CD4-positive, CD25-positive, alpha-beta regulatory T cell (primary cell): ENCODE measurements at regions not wholly inside any gene's neighbourhood (a gene's known extent, or its start where the extent isn't known, plus 50 kb on each side); places are given as distances from the start of the nearest gene placed in this dataset.

ENCODE experiments used
- ATAC-seq, 2 donors: fragments of 150-1000 bp; cut with Tn5 transposase; one replicate each; pipeline ENCODE4 v1.10.0; 2021; ENCODE audit warnings: low read depth in 2 of 2, moderate number of reproducible peaks in 2 of 2, moderate library complexity in 1 of 2
- DNase-seq, 3 donors: peaks; one replicate each; pipeline versions ENCODE4 v3.0.0 to v3.0.0-alpha.2; 2012 to 2022; ENCODE audit warnings: mixed read lengths in 1 of 3
- H3K27ac ChIP-seq: one replicate; pipeline ENCODE4 v1.7.0; 2013; ENCODE audit warnings: mild to moderate bottlenecking, low read length; ENCODE audit not compliant: insufficient read depth, poor library complexity, severe bottlenecking
- H3K27me3 ChIP-seq: one replicate; pipeline ENCODE4 v1.7.0; 2013; ENCODE audit warnings: low read length; ENCODE audit not compliant: control insufficient read depth, insufficient read depth
- H3K36me3 ChIP-seq: one replicate; pipeline ENCODE4 v1.7.0; 2013; ENCODE audit warnings: mild to moderate bottlenecking, low read length, moderate library complexity; ENCODE audit not compliant: control insufficient read depth, insufficient read depth
- H3K4me1 ChIP-seq: 2 replicates; pipeline ENCODE4 v1.7.0; 2013; ENCODE audit warnings: mild to moderate bottlenecking, low read length; ENCODE audit not compliant: insufficient read depth, control insufficient read depth, poor library complexity, severe bottlenecking
- H3K4me3 ChIP-seq: one replicate; pipeline ENCODE4 v1.7.0; 2013; ENCODE audit warnings: low read depth, mild to moderate bottlenecking, low read length, moderate library complexity
- H3K9me3 ChIP-seq, 2 experiments: 1 replicate in 1 of 2; 2 replicates in 1 of 2; pipeline ENCODE4 v1.7.0; 2013; ENCODE audit warnings: low read length in 2 of 2, mild to moderate bottlenecking in 1 of 2, moderate library complexity in 1 of 2; ENCODE audit not compliant: control insufficient read depth in 2 of 2
- H3K27ac Mint-ChIP-seq, 3 donors: one replicate each; pipeline ENCODE4 v1.8.0; 2020 to 2022; ENCODE audit warnings: mild to moderate bottlenecking in 3 of 3, mixed read lengths in 3 of 3, moderate library complexity in 2 of 3
- H3K27me3 Mint-ChIP-seq: one replicate; pipeline ENCODE4 v1.8.0; 2022; ENCODE audit warnings: mild to moderate bottlenecking, mixed read lengths
- H3K36me3 Mint-ChIP-seq: one replicate; pipeline ENCODE4 v1.8.0; 2020; ENCODE audit warnings: mixed read lengths
- H3K4me1 Mint-ChIP-seq, 4 donors: one replicate each; pipeline ENCODE4 v1.8.0; 2020 to 2022; ENCODE audit warnings: mixed read lengths in 4 of 4, mild to moderate bottlenecking in 1 of 4
- H3K4me3 Mint-ChIP-seq, 4 donors: one replicate each; pipeline ENCODE4 v1.8.0; 2020 to 2022; ENCODE audit warnings: mild to moderate bottlenecking in 4 of 4, mixed read lengths in 4 of 4, moderate library complexity in 3 of 4
- H3K9me3 Mint-ChIP-seq, 7 donors: one replicate each; pipeline ENCODE4 v1.8.0; 2020 to 2022; ENCODE audit warnings: mixed read lengths in 7 of 7, mild to moderate bottlenecking in 3 of 7, moderate library complexity in 2 of 7

GRCh38 chr15:46120713-46121112 is 485.9 kb downstream of the SQOR start:
- Histone ChIP-seq H3K27ac (no peak overlapping the region), H3K9me3 (no peaks in the 10 kb centered on the region), H3K4me3 (no peak overlapping the region), H3K27me3 (no peaks in the 10 kb centered on the region), H3K36me3 (no peaks in the 10 kb centered on the region), H3K4me1 (no peaks in the 10 kb centered on the region)
- ATAC-seq (no peak), DNase-seq (no peak)
- Mint-ChIP-seq H3K4me3 (no peak overlapping the region), H3K36me3 (no peaks in the 10 kb centered on the region), H3K27me3 (no peaks in the 10 kb centered on the region), H3K27ac (no peak overlapping the region), H3K4me1 (no peaks in the 10 kb centered on the region), H3K9me3 (peaks cover 1 to 24% (median 11%) of the 10 kb centered on the region in 7 donors)

- Histone ChIP-seq H3K4me1 (no peaks in the 10 kb centered on the region), H3K27ac (no peak overlapping the region), H3K36me3 (no peaks in the 10 kb centered on the region), H3K27me3 (no peaks in the 10 kb centered on the region), H3K9me3 (no peaks in the 10 kb centered on the region), H3K4me3 (no peak overlapping the region)
- ATAC-seq (no peak), DNase-seq (no peak)
- no peak overlapping the region for H3K27ac Mint-ChIP-seq
- H3K9me3 Mint-ChIP-seq: peaks cover 1 to 24% (median 8%) of the 10 kb centered on the region in 7 donors
- H3K4me1 Mint-ChIP-seq: no peaks in the 10 kb centered on the region
- no peak overlapping the region for H3K4me3 Mint-ChIP-seq
- H3K27me3 Mint-ChIP-seq: no peaks in the 10 kb centered on the region
- no peaks in the 10 kb centered on the region for H3K36me3 Mint-ChIP-seq
Measured at GRCh38 chr15:46121441-46121840, 486.6 kb downstream of the SQOR start.

- Mint-ChIP-seq H3K27ac (no peak overlapping the region), H3K4me3 (no peak overlapping the region), H3K27me3 (no peaks in the 10 kb centered on the region), H3K9me3 (peaks cover 3 to 31% (median 7%) of the 10 kb centered on the region in 7 donors), H3K36me3 (no peaks in the 10 kb centered on the region), H3K4me1 (no peaks in the 10 kb centered on the region)
- Histone ChIP-seq H3K36me3 (no peaks in the 10 kb centered on the region), H3K27me3 (no peaks in the 10 kb centered on the region), H3K27ac (no peak overlapping the region), H3K9me3 (no peaks in the 10 kb centered on the region), H3K4me1 (no peaks in the 10 kb centered on the region), H3K4me3 (no peak overlapping the region)
- no peak for DNase-seq
- no peak for ATAC-seq
Measured at GRCh38 chr15:46126581-46126980, 491.8 kb downstream of the SQOR start.

GRCh38 chr15:46127361-46127874 is 492.6 kb downstream of the SQOR start:
- Histone ChIP-seq H3K4me3 (no peak overlapping the region), H3K9me3 (no peaks in the 10 kb centered on the region), H3K27ac (no peak overlapping the region), H3K27me3 (no peaks in the 10 kb centered on the region), H3K36me3 (no peaks in the 10 kb centered on the region), H3K4me1 (no peaks in the 10 kb centered on the region)
- H3K36me3 Mint-ChIP-seq: no peaks in the 10 kb centered on the region
- peaks cover 3 to 24% (median 6%) of the 10 kb centered on the region in 7 donors for H3K9me3 Mint-ChIP-seq
- no peak overlapping the region for H3K4me3 Mint-ChIP-seq
- H3K27me3 Mint-ChIP-seq: no peaks in the 10 kb centered on the region
- ATAC-seq (no peak), DNase-seq (no peak)
- H3K4me1 Mint-ChIP-seq: no peaks in the 10 kb centered on the region
- no peak overlapping the region for H3K27ac Mint-ChIP-seq

GRCh38 chr15:46129145-46129544 is 494.3 kb downstream of the SQOR start:
- no peak for ATAC-seq
- no peak for DNase-seq
- Mint-ChIP-seq H3K27ac (no peak overlapping the region), H3K27me3 (no peaks in the 10 kb centered on the region), H3K9me3 (peaks cover 0 to 16% (median 6%) of the 10 kb centered on the region in 7 donors), H3K4me3 (no peak overlapping the region), H3K36me3 (no peaks in the 10 kb centered on the region), H3K4me1 (no peaks in the 10 kb centered on the region)
- Histone ChIP-seq H3K27me3 (no peaks in the 10 kb centered on the region), H3K4me3 (no peak overlapping the region), H3K4me1 (no peaks in the 10 kb centered on the region), H3K27ac (no peak overlapping the region), H3K36me3 (no peaks in the 10 kb centered on the region), H3K9me3 (no peaks in the 10 kb centered on the region)

- Histone ChIP-seq H3K9me3 (peaks cover 0 to 3% of the 10 kb centered on the region in 2 experiments), H3K27me3 (no peaks in the 10 kb centered on the region), H3K27ac (no peak overlapping the region), H3K4me1 (no peaks in the 10 kb centered on the region), H3K4me3 (no peak overlapping the region), H3K36me3 (no peaks in the 10 kb centered on the region)
- Mint-ChIP-seq H3K9me3 (peaks cover 3 to 22% (median 8%) of the 10 kb centered on the region in 7 donors), H3K27ac (no peak overlapping the region), H3K27me3 (peaks cover 4% of the 10 kb centered on the region), H3K4me3 (no peak overlapping the region), H3K4me1 (no peaks in the 10 kb centered on the region), H3K36me3 (no peaks in the 10 kb centered on the region)
- DNase-seq (no peak), ATAC-seq (no peak)
Measured at GRCh38 chr15:46131876-46132275, 497.0 kb downstream of the SQOR start.

- ATAC-seq: no peak
- H3K27me3 Mint-ChIP-seq: peaks cover 4% of the 10 kb centered on the region
- H3K4me1 ChIP-seq: no peaks in the 10 kb centered on the region
- no peaks in the 10 kb centered on the region for H3K36me3 ChIP-seq
- H3K36me3 Mint-ChIP-seq: no peaks in the 10 kb centered on the region
- no peak overlapping the region for H3K27ac ChIP-seq
- no peak for DNase-seq
- H3K27me3 ChIP-seq: no peaks in the 10 kb centered on the region
- no peak overlapping the region for H3K4me3 Mint-ChIP-seq
- no peak overlapping the region for H3K27ac Mint-ChIP-seq
- H3K9me3 ChIP-seq: peaks cover 0 to 3% of the 10 kb centered on the region in 2 experiments
- no peaks in the 10 kb centered on the region for H3K4me1 Mint-ChIP-seq
- no peak overlapping the region for H3K4me3 ChIP-seq
- H3K9me3 Mint-ChIP-seq: peaks cover 3 to 25% (median 6%) of the 10 kb centered on the region in 7 donors
Measured at GRCh38 chr15:46137443-46137842, 502.6 kb downstream of the SQOR start.

- no peak for DNase-seq
- H3K4me3 ChIP-seq: no peak overlapping the region
- no peaks in the 10 kb centered on the region for H3K4me1 Mint-ChIP-seq
Measured at GRCh38 chr15:46146002-46146401, 511.2 kb downstream of the SQOR start.

More at GRCh38 chr15:46146002-46146401, 511.2 kb downstream of the SQOR start:
- H3K4me3 Mint-ChIP-seq: no peak overlapping the region
- Histone ChIP-seq H3K9me3 (peaks cover 2 to 6% of the 10 kb centered on the region in 2 experiments), H3K27ac (no peak overlapping the region), H3K4me1 (no peaks in the 10 kb centered on the region), H3K27me3 (no peaks in the 10 kb centered on the region), H3K36me3 (no peaks in the 10 kb centered on the region)
- no peak overlapping the region for H3K27ac Mint-ChIP-seq
- no peak for ATAC-seq
- H3K27me3 Mint-ChIP-seq: no peaks in the 10 kb centered on the region
- H3K36me3 Mint-ChIP-seq: no peaks in the 10 kb centered on the region
- peaks cover 0 to 5% (median 0%) of the 10 kb centered on the region in 7 donors for H3K9me3 Mint-ChIP-seq
